GM12891 (cell line): ENCODE measurements at regions not wholly inside any gene's neighbourhood (a gene's known extent, or its start where the extent isn't known, plus 50 kb on each side); places are given as distances from the start of the nearest gene placed in this dataset.

Experiments used
- POLR2A ChIP-seq: IDR thresholded peaks from 2 replicates; pipeline ENCODE4 v1.6.1; 2011; ENCODE audit warnings: low read depth, low read length, control low read depth
- POLR2AphosphoS5 ChIP-seq: IDR thresholded peaks from 2 replicates; pipeline ENCODE4 v1.6.1; 2011; ENCODE audit warnings: low read depth, low read length, control low read depth
- SPI1 ChIP-seq: IDR thresholded peaks from 2 replicates; pipeline ENCODE4 v1.6.1; 2011; ENCODE audit warnings: low read depth, low read length, control low read depth
- TAF1 ChIP-seq: IDR thresholded peaks from 2 replicates; pipeline ENCODE4 v1.6.1; 2011; ENCODE audit warnings: low read depth, low read length, control low read depth

GRCh38 chr5:106640511-106640910, 1030.2 kb downstream of the EFNA5 start:
- TF ChIP-seq POLR2AphosphoS5 (no peak), POLR2A (no peak), SPI1 (no peak), TAF1 (no peak)
